Loucy (cell line): ENCODE measurements at regions not wholly inside any gene's neighbourhood (a gene's known extent, or its start where the extent isn't known, plus 50 kb on each side); places are given as distances from the start of the nearest gene placed in this dataset.
A peak's percentile ranks its signal among the peaks of the same experiment; 100 is the strongest.

Source experiments
- H2AFZ ChIP-seq: fragments of 200-600 bp; sonication (generic); 2 replicates; pipeline ENCODE4 v1.6.0; 2016; ENCODE audit warnings: antibody characterized with exemption, mild to moderate bottlenecking, low read length, moderate library complexity
- H3F3A ChIP-seq: fragments of 200-600 bp; 2 replicates; pipeline ENCODE4 v1.6.0; 2016; ENCODE audit warnings: antibody characterized with exemption, low read depth, mild to moderate bottlenecking
- H3K27me3 ChIP-seq: fragments of 200-600 bp; sonication (generic); 2 replicates; pipeline ENCODE4 v1.6.1; 2014; ENCODE audit warnings: low read length, mild to moderate bottlenecking; ENCODE audit not compliant: insufficient read depth, poor library complexity, severe bottlenecking
- H3K36me3 ChIP-seq: fragments of 200-600 bp; sonication (generic); 2 replicates; pipeline ENCODE4 v1.6.1; 2016; ENCODE audit warnings: low read length; ENCODE audit not compliant: insufficient read depth
- H3K4me1 ChIP-seq: fragments of 200-600 bp; sonication (generic); 2 replicates; pipeline ENCODE4 v1.5.1; 2014; ENCODE audit warnings: low read length, mild to moderate bottlenecking; ENCODE audit not compliant: insufficient read depth, poor library complexity, severe bottlenecking
- H3K4me2 ChIP-seq: fragments of 200-600 bp; sonication (generic); 2 replicates; pipeline ENCODE4 v1.6.0; 2014; ENCODE audit warnings: antibody characterized with exemption, low read length, low read depth, mild to moderate bottlenecking; ENCODE audit not compliant: poor library complexity, severe bottlenecking
- H3K4me3 ChIP-seq: fragments of 200-600 bp; sonication (generic); 2 replicates; pipeline ENCODE4 v1.5.1; 2014; ENCODE audit warnings: low read length, mild to moderate bottlenecking, mixed read lengths; ENCODE audit not compliant: poor library complexity, severe bottlenecking
- H3K79me2 ChIP-seq: fragments of 200-600 bp; sonication (generic); 2 replicates; pipeline ENCODE4 v1.6.1; 2014; ENCODE audit warnings: low read length; ENCODE audit not compliant: insufficient read depth
- H3K9ac ChIP-seq: fragments of 200-600 bp; sonication (generic); 2 replicates; pipeline ENCODE4 v1.6.0; 2014; ENCODE audit warnings: mild to moderate bottlenecking, low read depth, low read length, moderate library complexity; ENCODE audit not compliant: poor library complexity, severe bottlenecking
- H3K9me2 ChIP-seq: fragments of 200-600 bp; sonication (generic); replicated peaks from 2 replicates; pipeline ENCODE4 v1.6.1; 2016; ENCODE audit warnings: low read depth, low read length, mixed read lengths
- H3K9me3 ChIP-seq: fragments of 200-600 bp; sonication (generic); 2 replicates; pipeline ENCODE4 v1.6.1; 2014; ENCODE audit warnings: mild to moderate bottlenecking, antibody characterized with exemption, low read length, low read depth; ENCODE audit not compliant: insufficient read depth
- H4K20me1 ChIP-seq: fragments of 200-600 bp; sonication (generic); 2 replicates; pipeline ENCODE4 v1.6.0; 2014; ENCODE audit warnings: antibody characterized with exemption, low read length, mild to moderate bottlenecking; ENCODE audit not compliant: insufficient read depth, poor library complexity, severe bottlenecking
- EZH2phosphoT487 ChIP-seq: fragments of 200-600 bp; IDR thresholded peaks from 2 replicates; pipeline ENCODE4 v1.6.1; 2018; ENCODE audit warnings: antibody characterized with exemption, mild to moderate bottlenecking, moderate library complexity, borderline replicate concordance
- TF ChIP-seq, protein P1 (sequence below): fragments of 200-600 bp; sonication (generic); conservative IDR thresholded peaks from 2 replicates; pipeline ENCODE4 v1.5.1; 2014; ENCODE audit warnings: mild to moderate bottlenecking, antibody characterized with exemption, low read length

DNA sequence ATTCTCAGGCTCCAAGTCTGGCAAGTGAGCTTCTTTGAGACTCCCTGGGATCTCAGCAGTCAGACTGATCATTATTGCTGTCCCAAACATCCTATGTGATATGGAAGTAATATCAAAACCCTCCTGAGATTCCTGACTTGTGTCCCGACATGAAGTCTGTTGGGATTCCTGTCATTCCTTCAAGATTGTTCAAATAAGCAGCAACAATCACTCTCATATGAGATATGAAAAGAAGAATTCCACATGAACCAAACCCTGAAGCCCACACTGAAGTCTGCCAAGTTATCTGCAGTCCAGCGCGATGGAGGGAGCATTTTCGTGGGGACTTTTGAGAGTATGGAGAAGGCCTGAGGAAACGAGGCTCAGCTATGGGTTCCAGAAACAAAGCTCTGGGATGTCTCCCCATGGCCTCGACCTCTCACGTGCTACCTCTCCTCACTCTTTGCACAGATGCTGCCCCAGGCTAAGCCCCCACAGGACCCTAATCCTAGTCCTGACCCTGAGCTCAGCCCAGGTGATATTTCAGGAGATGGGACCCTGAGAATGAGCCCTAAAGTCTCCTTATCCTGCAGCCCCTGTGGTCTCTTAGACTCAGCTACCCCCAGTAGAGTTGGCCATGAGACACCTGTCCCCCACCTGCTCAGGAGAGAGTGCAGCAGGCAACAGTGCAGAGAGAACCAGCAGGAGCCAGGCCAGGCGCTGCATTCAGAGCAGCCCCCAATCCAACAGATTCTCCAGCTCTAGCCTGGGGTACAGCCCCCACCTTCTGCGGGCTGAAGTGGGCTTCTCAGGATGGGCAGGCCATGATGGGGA lies 100.2 kb downstream of the GGTLC2 start:
- H3K4me3 ChIP-seq: no peak overlapping the region
- H3K9me2 ChIP-seq: no peaks in the 10 kb centered on the region
- H3K4me1 ChIP-seq: peaks cover 36% of the 10 kb centered on the region
- H3K9ac ChIP-seq: no peak overlapping the region
- H2AFZ ChIP-seq: no peak overlapping the region
- TF ChIP-seq, protein P1, sequence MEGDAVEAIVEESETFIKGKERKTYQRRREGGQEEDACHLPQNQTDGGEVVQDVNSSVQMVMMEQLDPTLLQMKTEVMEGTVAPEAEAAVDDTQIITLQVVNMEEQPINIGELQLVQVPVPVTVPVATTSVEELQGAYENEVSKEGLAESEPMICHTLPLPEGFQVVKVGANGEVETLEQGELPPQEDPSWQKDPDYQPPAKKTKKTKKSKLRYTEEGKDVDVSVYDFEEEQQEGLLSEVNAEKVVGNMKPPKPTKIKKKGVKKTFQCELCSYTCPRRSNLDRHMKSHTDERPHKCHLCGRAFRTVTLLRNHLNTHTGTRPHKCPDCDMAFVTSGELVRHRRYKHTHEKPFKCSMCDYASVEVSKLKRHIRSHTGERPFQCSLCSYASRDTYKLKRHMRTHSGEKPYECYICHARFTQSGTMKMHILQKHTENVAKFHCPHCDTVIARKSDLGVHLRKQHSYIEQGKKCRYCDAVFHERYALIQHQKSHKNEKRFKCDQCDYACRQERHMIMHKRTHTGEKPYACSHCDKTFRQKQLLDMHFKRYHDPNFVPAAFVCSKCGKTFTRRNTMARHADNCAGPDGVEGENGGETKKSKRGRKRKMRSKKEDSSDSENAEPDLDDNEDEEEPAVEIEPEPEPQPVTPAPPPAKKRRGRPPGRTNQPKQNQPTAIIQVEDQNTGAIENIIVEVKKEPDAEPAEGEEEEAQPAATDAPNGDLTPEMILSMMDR: no peak
- no peak for TF ChIP-seq EZH2phosphoT487
- no peaks in the 10 kb centered on the region for H4K20me1 ChIP-seq
- no peaks in the 10 kb centered on the region for H3K9me3 ChIP-seq
- no peaks in the 10 kb centered on the region for H3K79me2 ChIP-seq
- no peaks in the 10 kb centered on the region for H3K27me3 ChIP-seq
- H3F3A ChIP-seq: no peaks in the 10 kb centered on the region
- H3K36me3 ChIP-seq: no peaks in the 10 kb centered on the region
- no peak overlapping the region for H3K4me2 ChIP-seq

DNA sequence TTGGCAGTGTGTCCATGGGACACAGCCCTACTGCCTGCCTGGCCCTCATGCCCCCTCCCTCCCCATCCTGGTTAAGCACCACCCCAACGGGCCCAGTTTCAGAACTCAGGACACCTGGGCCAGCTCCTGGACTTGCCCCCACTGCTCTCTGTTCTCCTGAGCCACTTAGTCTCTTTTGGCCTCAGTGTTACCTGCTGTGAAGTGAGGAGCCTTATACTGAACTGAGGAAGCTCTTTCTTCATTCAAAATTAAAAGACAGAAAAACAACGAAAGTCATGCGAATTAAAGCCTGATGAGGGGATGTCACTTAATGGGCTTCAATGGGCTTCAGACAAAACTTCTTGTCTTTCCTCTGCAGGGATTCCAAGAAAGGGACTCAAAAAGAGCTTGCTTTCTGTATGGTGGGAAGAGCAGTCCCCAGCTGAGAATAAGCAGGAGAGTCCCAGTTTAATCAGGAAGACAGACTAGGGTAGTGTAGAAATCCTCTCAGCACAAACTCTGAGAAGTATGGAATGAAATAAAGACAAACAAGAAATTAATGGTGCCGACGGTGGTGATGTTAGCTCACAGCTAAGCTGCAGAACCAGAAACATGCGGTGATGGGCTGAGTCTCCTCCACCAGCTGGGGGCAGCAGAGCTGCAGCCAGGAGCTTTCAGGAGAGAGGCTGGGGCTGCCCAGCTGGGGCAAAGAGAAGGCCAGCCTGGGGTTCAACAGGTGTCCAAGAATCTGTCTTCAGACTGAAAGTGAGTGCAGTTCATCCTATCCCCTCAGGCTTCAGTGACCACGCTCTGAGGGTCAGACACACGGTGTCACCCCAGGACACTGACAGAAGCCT lies 101.0 kb downstream of the GGTLC2 start:
- no peaks in the 10 kb centered on the region for H3K9me3 ChIP-seq
- TF ChIP-seq EZH2phosphoT487: no peak
- TF ChIP-seq, protein P1: peak; percentile 92
- H3K4me3 ChIP-seq: no peak overlapping the region
- H3F3A ChIP-seq: no peaks in the 10 kb centered on the region
- peak overlapping the region; percentile 38 for H3K9ac ChIP-seq
- H3K79me2 ChIP-seq: no peaks in the 10 kb centered on the region
- no peak overlapping the region for H3K4me2 ChIP-seq
- 0 out of 2 replicates have a peak overlapping the region, but pooled peaks have one; percentile 13 for H2AFZ ChIP-seq
- no peaks in the 10 kb centered on the region for H3K36me3 ChIP-seq
- H3K4me1 ChIP-seq: peaks cover 36% of the 10 kb centered on the region
- no peaks in the 10 kb centered on the region for H3K9me2 ChIP-seq
- no peaks in the 10 kb centered on the region for H4K20me1 ChIP-seq
- no peaks in the 10 kb centered on the region for H3K27me3 ChIP-seq

DNA sequence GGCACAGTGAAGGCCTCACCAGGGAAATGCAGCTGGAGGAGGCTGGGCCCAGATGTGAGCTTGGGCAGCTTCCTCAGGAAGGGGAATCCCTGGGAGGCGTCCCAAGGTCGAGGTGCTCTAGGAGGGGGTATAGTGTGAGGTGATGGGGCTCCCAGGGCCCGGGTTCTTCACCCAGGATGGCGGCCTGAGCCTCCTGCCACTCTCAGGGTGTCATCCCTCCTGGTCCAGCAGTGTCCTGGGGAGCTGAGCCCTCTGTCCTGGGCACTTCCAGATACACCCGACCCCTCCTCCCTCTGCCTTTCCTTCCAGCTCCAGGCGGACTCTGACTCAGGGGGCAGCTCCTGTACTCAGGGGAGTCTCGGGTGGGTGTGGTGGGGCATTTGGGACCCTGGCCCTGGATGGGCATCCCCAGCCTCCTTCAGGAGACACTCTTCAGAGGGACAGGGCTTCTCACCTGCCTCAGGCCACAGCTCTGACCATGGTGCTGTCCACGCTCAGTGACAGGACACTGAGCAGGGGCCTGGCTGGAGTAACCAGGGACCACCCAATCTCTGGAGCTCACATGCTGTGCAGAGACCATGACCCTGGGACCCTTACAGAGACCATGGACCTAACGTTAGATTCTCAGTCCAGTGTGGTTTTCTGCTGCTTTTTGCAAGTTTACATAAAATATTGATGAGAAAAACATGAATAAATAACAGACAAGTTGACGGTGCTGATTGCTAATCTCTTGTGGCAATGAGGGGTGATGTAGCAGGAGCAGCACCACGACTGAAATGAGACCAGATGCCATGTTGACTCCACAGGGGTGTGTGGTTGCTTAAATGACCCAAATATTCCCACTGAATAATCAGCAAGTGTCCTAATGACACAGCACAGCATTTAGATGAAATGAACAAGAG lies 101.9 kb downstream of the GGTLC2 start:
- H4K20me1 ChIP-seq: no peaks in the 10 kb centered on the region
- no peaks in the 10 kb centered on the region for H3F3A ChIP-seq
- H3K36me3 ChIP-seq: no peaks in the 10 kb centered on the region
- peaks cover 36% of the 10 kb centered on the region for H3K4me1 ChIP-seq
- H2AFZ ChIP-seq: no peak overlapping the region
- peak overlapping the region; percentile 38 for H3K4me2 ChIP-seq
- TF ChIP-seq EZH2phosphoT487: no peak
- H3K9me3 ChIP-seq: no peaks in the 10 kb centered on the region
- H3K79me2 ChIP-seq: no peaks in the 10 kb centered on the region
- H3K27me3 ChIP-seq: no peaks in the 10 kb centered on the region
- H3K9me2 ChIP-seq: no peaks in the 10 kb centered on the region
- H3K9ac ChIP-seq: peak overlapping the region; percentile 38
- H3K4me3 ChIP-seq: no peak overlapping the region
